Esophagus muscularis mucosa (tissue), 4 donors: ENCODE measurements at regions not wholly inside any gene's neighbourhood (a gene's known extent, or its start where the extent isn't known, plus 50 kb on each side); places are given as distances from the start of the nearest gene placed in this dataset.
A peak's percentile ranks its signal among the peaks of the same experiment; 100 is the strongest.

ENCODE experiments used
- DNase-seq: peaks from one replicate; pipeline ENCODE4 v3.0.0-alpha.2; 2017; ENCODE audit errors: extremely low spot score
- H3K27ac ChIP-seq, 4 donors: fragments of 200-600 bp; sonication (generic); replicated peaks in 1 of 4; 1 replicate in 3 of 4; 2 replicates in 1 of 4; pipeline ENCODE4 v1.5.1; 2016 to 2019; ENCODE audit warnings: mild to moderate bottlenecking in 1 of 4
- H3K27me3 ChIP-seq, 4 donors: fragments of 200-600 bp; sonication (generic); one replicate each; pipeline versions ENCODE4 v1.5.1 to v1.6.0; 2016 to 2019
- H3K36me3 ChIP-seq, 4 donors: fragments of 200-600 bp; sonication (generic); one replicate each; pipeline ENCODE4 v1.5.1; 2016 to 2019
- H3K4me1 ChIP-seq, 4 donors: fragments of 200-600 bp; sonication (generic); one replicate each; pipeline ENCODE4 v1.5.1; 2016 to 2019
- H3K4me3 ChIP-seq, 4 donors: fragments of 200-600 bp; sonication (generic); 1 replicate in 2 of 4; 2 replicates in 2 of 4; pipeline ENCODE4 v1.5.1; 2016 to 2019; ENCODE audit warnings: mild to moderate bottlenecking in 4 of 4, moderate library complexity in 1 of 4
- H3K9me3 ChIP-seq, 4 donors: fragments of 200-600 bp; sonication (generic); 1 replicate in 3 of 4; 2 replicates in 1 of 4; pipeline ENCODE4 v1.5.1; 2016 to 2019
- EP300 ChIP-seq: sonication (generic); formaldehyde crosslinking; IDR thresholded peaks from one replicate; pipeline ENCODE4 v1.6.1; 2017; ENCODE audit warnings: antibody characterized with exemption
- POLR2A ChIP-seq: fragments of 450-650 bp; IDR thresholded peaks from one replicate; pipeline ENCODE4 v1.6.1; 2017; ENCODE audit warnings: antibody characterized with exemption, moderate library complexity, mild to moderate bottlenecking, low read depth
- POLR2AphosphoS5 ChIP-seq, 2 donors: sonication (generic); formaldehyde crosslinking; IDR thresholded peaks; one replicate each; pipeline ENCODE4 v1.6.1; 2017; ENCODE audit warnings: antibody characterized with exemption in 2 of 2
- WGBS: methylation state at CpG from one replicate; pipeline ENCODE4 v1.1.5; 2018; 5-methylcytosine and 5-hydroxymethylcytosine counted together
- intact Hi-C: fragments of 100-400 bp; cut with DNase I; formaldehyde crosslinking; loops from one replicate; pipeline ENCODE4 v1.15.1; 2023
- TF ChIP-seq, protein P1 (sequence below), 3 experiments: fragments of 200-600 bp in 2 of 3; fragments of 450-650 bp in 1 of 3; sonication (generic) in 2 of 3; IDR thresholded peaks; one replicate each; pipeline ENCODE4 v1.5.1; 2017 to 2019; ENCODE audit warnings: antibody characterized with exemption in 3 of 3, mild to moderate bottlenecking in 2 of 3, moderate library complexity in 1 of 3

DNA sequence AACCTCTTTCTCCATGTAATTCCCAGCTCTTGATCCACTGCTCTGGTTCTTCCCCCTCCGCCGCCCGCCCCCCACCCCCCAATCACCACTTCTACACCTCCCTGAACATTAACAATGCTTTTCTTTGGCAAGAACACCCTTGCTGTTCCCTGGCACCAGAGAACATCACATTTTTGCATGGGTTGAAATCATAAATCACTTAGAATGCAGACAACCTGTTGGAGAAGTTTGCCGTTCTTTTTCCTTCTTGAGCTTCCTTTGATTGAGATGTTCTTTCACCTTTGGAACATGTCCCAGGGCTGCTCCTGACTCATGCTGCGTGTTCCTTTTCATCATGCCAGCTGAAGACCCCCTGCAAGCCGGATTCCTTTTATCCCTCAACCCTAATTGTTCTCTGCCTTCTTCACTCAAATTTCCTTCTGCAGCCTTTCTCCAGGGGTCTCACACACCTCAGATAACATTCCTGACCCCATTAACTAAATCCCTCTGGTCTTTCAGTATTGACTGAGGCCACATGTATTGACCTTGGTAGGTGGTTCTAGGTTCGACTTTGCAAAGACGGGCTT, 294.1 kb upstream of the TMPO start:
- TF ChIP-seq EP300 = no peak
- no peak for TF ChIP-seq POLR2AphosphoS5 (IDR thresholded peaks at IDR 0.05)
- TF ChIP-seq, protein P1, sequence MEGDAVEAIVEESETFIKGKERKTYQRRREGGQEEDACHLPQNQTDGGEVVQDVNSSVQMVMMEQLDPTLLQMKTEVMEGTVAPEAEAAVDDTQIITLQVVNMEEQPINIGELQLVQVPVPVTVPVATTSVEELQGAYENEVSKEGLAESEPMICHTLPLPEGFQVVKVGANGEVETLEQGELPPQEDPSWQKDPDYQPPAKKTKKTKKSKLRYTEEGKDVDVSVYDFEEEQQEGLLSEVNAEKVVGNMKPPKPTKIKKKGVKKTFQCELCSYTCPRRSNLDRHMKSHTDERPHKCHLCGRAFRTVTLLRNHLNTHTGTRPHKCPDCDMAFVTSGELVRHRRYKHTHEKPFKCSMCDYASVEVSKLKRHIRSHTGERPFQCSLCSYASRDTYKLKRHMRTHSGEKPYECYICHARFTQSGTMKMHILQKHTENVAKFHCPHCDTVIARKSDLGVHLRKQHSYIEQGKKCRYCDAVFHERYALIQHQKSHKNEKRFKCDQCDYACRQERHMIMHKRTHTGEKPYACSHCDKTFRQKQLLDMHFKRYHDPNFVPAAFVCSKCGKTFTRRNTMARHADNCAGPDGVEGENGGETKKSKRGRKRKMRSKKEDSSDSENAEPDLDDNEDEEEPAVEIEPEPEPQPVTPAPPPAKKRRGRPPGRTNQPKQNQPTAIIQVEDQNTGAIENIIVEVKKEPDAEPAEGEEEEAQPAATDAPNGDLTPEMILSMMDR (IDR thresholded peaks at IDR 0.05) = no peak
- no peak for TF ChIP-seq POLR2A
- no peak overlapping the region for H3K27ac ChIP-seq
- intact Hi-C loops = no loop called here
- no peaks in the 10 kb centered on the region for H3K9me3 ChIP-seq
- H3K27me3 ChIP-seq = no peaks in the 10 kb centered on the region
- no peaks in the 10 kb centered on the region for H3K36me3 ChIP-seq
- H3K4me3 ChIP-seq = no peak overlapping the region
- WGBS = 64% methylated on average over 8 of the region's 8 CpGs
- DNase-seq = no peak
- H3K4me1 ChIP-seq = peaks cover 0 to 10% (median 0%) of the 10 kb centered on the region in 4 donors

DNA sequence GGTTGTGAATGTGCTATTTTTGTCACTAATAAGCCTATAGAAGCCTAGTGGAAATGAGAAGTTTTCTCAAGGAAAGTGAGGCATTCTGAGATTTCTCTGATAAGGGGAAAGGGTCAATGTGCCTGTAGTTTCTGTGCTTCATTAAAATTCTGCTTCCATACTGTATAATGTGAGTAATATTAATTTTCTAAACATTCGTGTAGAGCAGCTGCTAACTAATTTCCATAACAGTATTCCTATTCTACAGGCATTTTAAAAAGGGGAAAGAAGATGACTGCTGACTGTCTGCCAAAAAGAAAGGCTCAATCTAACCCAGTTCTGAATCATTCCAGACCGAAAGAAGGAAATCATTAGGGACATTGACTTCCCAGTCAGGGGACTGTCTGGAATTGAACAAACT, 293.3 kb upstream of the TMPO start:
- H3K4me3 ChIP-seq = no peak overlapping the region
- no peak overlapping the region for H3K27ac ChIP-seq
- no peaks in the 10 kb centered on the region for H3K36me3 ChIP-seq
- no peaks in the 10 kb centered on the region for H3K9me3 ChIP-seq
- TF ChIP-seq, protein P1 (IDR thresholded peaks at IDR 0.05) = no peak
- no peak for TF ChIP-seq POLR2A
- TF ChIP-seq POLR2AphosphoS5 (IDR thresholded peaks at IDR 0.05) = no peak
- no peak for TF ChIP-seq EP300
- H3K27me3 ChIP-seq = no peaks in the 10 kb centered on the region
- H3K4me1 ChIP-seq = peaks cover 0 to 10% (median 0%) of the 10 kb centered on the region in 4 donors
- 71% methylated on average over 2 of the region's 2 CpGs for WGBS
- no peak for DNase-seq
- intact Hi-C loops = no loop called here

DNA sequence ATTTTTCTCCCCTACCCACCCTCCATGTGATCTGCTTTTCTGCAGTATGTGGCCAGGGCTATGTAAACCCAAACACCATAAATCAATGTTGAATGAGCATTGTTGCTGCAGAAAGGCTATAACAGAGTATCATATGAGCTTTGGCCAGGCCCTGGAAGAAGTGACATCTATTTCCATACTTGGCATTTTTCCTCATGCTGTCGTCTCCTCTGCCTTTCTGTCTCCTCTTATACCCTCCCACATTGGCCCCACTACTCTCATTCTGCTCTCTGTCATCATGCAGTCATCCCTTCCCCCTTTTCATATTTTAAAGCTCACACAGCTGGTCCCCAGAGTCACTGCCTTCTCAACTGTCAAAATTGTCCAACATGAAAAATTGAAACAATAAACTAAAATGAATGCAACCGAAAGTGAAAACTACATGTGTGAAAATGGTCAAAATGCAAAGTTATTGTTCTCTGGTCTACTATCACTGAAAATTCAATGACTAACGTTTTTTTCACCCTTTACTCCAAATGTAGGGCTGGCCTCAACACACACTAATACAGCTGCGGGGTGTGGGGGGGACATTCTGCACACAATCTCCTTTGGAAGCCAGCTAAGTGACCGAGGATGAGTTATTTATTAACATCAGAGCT, 290.7 kb upstream of the TMPO start:
- TF ChIP-seq, protein P1 (IDR thresholded peaks at IDR 0.05) = no peak
- no peak for TF ChIP-seq EP300
- H3K27me3 ChIP-seq = no peaks in the 10 kb centered on the region
- no peaks in the 10 kb centered on the region for H3K9me3 ChIP-seq
- no peak overlapping the region for H3K4me3 ChIP-seq
- DNase-seq = no peak
- no peak overlapping the region for H3K27ac ChIP-seq
- WGBS = 52% methylated on average over 5 of the region's 5 CpGs
- no peaks in the 10 kb centered on the region for H3K36me3 ChIP-seq
- peaks cover 0 to 10% (median 0%) of the 10 kb centered on the region in 4 donors for H3K4me1 ChIP-seq
- intact Hi-C loops = no loop called here

DNA sequence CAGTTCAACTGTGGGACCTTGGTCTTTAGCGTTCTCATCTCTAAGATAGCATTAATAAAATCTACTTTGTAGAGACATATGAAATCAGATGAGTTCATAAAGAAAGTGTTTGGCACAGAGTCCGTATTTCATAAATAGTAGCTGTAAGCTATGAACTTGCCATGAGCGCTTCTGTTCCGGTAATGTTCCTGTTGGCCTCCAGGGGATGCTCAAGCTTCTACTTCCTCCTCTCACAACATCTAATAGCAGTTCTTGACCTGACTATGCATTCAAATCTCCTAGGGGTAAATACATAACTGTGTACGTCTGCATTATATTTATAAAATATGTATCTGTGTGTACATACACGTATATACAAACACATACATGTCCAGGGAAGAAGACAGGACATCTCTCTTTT, 288.2 kb upstream of the TMPO start:
- no peaks in the 10 kb centered on the region for H3K4me1 ChIP-seq
- H3K9me3 ChIP-seq = no peaks in the 10 kb centered on the region
- DNase-seq = no peak
- WGBS = 94% methylated on average over 6 of the region's 6 CpGs
- H3K36me3 ChIP-seq = no peaks in the 10 kb centered on the region
- no peak for TF ChIP-seq POLR2A
- TF ChIP-seq, protein P1 (IDR thresholded peaks at IDR 0.05) = peak in 2 of 3 experiments; percentile 18 to 30
- no peaks in the 10 kb centered on the region for H3K27me3 ChIP-seq
- H3K4me3 ChIP-seq = no peak overlapping the region
- H3K27ac ChIP-seq = no peak overlapping the region
- intact Hi-C loops = no loop called here
